IPS-NIHi7 (cell line): ENCODE measurements at regions not wholly inside any gene's neighbourhood (a gene's known extent, or its start where the extent isn't known, plus 50 kb on each side); places are given as distances from the start of the nearest gene placed in this dataset.

Source experiments
- DNase-seq: peaks from one replicate; pipeline ENCODE4 v3.0.0; 2012; ENCODE audit warnings: mixed read lengths; ENCODE audit errors: extremely low spot score

DNA sequence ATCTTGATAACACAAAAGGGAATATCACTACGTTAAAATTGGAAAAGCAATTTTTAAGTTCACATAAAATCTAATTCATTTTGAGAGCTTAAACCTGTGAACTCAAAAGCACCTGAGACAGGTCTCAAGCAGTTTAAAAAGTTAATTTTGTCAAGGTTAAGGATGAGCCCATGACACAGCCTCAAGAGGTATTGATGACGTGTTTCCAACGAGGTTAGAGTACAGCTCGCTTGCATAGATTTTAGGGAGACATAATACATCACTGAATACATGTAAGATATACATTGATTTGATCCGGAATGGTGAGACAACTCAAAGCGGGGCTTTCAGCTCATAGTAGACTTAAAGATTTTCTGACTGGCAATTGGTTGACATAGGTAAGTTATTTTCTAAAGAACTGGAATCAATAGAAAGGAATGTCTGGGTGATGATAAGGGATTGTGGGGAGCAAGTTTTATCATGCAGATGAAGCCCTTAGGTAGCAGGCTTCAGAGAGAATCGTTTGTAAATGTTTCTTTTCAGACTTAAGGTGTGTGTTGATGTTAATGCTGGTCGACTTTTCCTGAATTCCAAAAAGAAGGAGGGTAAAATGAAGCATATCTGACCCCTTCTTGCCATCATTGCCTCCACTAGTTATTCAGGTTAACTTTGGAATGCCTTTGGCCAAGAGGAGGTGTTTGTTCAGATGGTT, 2890.6 kb downstream of the PCDH9 start:
- no peak for DNase-seq

DNA sequence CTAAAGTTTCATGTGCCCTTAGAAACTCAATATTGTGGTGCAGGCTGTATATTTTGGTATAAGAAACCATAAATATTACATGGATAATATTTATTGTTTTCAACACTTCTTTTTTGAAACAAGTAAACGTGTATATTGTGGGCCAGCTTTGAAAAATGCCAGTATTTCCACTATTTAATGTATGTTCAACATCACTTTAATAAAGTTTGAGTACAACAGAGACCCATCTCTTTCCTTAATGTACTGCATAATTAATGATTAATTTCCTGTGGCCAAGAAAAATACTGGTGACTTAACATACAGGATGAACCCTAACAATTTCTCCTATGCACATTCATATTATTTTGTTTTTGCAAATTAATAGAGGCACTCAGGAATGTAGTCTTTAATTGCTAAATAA, 2891.5 kb downstream of the PCDH9 start:
- DNase-seq, result no peak

DNA sequence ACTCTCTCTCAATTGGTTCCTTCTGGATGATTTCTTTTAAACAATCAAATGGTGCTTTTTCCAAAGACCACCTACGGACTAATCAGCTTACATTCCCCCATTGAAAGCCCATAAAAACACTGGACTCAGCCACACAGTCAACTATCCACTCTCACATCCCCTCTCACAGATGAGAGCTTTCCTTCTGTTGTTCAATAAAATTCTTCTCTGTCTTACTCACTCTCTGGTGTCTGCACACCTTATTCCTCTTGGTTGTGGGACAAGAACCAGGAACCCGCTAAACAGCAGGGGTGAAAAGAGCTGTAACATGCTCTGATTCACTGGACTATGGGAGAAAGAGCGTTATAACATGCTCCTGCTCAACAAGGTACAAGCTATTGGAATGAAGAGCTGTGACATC, 2896.2 kb downstream of the PCDH9 start:
- DNase-seq, result no peak

DNA sequence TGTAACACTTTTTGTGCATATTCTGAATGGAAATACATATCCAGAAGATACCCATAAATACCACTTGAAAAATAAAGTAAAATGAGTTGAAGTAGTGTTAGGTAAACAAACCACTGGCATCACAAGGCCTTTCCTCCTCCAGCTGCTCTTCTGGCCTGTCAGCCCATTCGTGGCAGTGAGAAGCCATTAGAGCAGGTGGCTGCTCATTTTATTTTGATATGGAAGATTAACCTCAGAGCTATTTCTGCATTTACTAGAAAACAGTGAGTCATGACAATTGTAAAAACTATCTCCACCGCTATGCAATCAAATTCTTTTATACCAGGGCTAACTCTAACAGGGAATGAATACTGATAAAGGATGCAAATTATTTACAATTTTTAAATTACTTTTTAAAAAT, 2898.1 kb downstream of the PCDH9 start:
- no peak for DNase-seq

DNA sequence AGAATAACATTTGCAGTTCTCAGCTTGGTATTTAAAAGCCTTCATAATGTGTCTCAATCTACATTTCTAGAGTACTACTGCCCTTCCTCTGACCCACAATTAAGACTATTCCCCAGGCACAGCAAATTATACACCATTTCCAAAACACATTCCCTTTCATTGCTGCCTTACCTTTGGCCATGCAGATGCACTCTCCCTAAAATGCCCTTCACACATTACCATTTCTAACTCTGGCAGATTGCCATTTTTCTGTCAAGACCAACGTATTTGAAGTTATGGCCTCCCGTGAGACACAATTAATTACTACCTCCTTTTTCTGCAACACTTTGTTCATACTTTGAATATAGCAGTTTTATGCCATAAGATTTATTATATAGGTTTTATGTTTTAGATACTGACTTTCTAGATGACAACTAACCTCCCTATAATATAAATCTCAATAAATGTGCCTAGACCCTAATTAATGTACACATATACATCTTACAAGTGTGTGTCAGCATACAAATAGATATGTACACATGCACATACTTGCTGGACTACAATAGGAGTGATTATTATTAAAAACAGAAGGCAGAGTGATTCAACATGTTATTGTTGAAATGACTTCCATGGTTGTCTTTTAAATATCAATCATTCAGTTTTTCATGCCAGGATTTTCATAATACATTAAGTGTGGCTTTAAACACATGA, 2902.5 kb downstream of the PCDH9 start:
- no peak for DNase-seq

DNA sequence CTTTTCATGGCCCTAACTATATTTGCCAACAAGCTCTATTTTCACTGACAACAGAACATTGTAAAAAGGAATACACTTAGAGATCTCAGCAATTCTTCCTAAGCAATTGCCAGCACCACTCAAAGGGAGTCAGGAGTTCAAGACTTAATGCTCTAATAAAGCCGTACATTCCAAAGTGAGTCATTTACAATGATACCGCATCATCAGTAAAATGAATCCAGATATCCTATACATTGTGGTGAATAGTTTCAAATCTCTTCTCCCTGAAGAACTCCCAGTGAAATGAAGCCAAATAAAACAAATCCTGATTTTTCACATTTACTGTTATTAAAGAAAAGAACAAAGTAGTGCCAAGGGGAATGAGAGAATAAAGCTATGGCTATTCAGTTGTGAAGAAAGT, 2898.7 kb upstream of the PCDH20 start:
- no peak for DNase-seq

DNA sequence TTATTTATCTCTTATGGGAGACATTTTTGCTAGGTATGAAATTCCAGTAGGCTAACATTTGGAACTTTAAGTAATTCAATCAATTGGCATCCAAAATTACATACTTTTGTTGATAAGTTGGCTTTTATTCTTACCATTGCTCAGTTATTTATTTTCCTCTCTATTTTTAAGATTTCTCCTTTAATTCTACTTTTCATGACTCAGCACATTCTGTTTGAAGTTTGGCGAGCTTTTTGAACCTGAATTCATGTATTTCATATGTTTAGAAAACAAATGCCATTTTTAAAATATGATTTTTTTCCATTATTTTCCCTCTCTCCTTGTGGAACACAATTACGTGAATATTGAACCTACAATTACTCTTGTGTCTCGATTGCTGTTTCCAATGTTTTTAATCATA, 2896.3 kb upstream of the PCDH20 start:
- DNase-seq, result no peak

DNA sequence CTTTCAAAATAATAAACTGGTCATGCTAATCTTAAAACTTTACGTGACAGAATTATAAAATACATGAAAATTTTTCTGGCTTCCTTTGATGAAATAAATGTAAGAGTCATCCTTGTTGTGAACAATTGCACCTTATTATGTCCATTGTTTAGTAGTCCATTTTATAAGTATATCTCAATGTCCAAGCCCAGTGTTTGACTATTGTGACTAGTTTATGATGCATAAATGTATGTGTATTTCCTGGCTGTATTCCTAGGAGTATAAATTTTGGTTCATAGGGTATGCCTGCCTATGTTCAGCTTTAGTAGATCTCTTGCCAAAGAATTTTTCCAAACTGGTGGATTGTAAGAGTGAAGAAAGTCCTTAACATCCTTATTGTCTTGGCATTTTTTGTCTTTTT, 2895.5 kb upstream of the PCDH20 start:
- no peak for DNase-seq

DNA sequence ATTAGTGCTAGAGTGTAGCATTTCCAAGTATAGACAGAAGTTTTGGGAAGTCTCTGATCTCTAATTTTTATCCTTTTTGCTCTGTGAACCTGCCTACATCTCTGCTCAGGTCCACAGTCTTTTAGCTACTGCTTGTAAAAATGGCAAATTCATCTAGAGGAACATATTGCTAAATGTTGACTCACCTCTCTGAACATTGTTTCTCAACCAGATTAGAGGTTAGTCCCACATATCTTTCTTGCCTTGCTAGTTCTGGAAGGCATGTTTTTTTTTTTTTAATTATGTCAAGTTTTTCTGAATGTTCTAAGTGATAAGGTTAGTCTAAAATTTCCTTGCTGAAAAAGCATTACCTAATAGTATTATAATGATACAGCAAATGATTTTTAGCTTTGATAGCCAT, 2889.6 kb upstream of the PCDH20 start:
- DNase-seq, result no peak

DNA sequence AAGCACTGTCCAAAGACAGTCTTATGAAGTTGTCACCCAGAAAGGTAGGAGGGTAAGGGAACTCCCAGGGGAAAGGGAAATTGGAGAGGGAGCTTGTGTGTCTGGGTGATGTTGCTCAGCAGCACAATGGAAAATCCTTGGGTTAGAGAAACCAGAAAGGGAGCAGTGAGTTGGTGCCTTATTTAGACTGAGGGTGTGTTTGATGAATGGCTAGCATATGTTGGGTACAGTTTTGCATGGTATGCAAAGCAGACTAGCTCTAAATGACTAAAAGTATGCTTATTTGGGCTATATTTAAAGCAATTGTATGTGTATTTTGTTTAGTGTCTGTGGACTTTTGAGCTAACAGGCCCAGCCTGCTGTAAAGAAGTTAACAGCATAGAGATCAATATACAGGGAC, 2884.6 kb upstream of the PCDH20 start:
- no peak for DNase-seq

DNA sequence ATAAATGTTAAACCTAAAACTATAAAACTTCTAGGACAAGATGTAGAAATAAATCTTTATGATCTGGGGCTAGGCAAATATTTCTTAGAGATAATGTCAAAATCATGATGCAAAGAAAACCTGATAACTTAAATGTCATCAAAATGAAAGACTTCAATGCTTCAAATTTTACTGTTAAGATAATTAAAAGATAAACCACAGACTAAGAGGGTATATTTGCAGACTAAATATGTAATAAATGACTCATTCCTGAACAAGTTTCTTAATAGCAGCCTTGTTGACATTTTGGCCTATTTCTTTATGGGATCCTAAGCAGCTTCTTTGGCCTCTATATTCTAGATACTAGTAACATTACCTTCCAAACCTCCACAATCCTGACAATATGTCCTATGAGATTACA, 2878.3 kb upstream of the PCDH20 start:
- no peak for DNase-seq

DNA sequence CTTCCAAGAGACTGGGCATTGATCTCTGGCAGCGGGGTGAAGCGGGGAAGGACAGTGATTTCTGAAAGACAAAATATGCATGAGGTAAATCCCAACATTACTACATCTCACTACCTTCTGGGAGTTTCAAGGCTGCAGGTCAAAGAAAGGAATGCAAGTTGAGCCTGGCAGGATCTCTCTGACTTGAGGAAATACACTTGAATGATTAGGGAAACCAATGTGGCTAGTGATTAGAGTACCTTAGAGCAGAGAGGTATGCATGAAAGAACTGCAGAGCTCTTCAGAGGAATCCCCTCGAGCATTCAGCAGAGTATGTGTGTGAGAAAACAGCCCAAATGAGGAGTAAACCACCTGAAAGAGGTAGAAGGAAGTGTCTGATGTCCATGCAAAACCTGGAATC, 2874.1 kb upstream of the PCDH20 start:
- DNase-seq, result no peak

DNA sequence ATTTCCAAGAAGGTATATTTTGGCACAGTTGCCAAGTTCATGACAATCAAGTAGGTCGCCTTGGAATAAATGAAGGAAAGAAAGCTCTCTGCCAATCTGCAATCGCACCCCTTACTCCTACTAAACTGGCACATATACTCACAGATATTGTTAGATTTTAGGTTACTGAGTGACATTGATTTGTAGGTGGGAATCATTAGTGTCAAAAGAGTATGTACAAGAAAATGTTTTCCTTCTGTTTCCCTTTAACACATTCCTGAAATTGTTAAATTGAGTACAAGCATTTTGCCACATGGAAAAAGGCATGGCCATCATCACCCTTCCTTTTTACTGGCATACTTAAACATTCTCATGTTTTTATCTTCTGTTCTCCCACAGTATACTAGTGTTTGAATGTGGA, 2868.3 kb upstream of the PCDH20 start:
- no peak for DNase-seq

DNA sequence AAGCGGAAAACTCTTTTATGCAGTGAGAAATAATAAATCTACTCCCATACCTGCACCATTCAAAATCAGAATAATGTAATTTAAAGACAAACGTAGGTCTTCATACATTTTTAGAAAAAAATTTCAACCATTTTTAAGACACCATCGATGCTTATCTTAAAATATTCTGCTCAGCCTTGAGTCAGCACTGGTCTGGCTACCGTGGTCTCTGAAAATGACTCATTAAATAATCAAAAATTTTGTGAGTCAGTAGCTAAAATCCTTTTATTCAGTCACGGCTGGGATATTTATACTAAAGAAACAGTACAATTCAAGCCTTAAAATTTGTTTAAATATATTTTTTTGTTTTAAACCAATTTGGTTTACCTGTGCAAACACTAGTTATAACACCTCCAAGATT, 2862.8 kb upstream of the PCDH20 start:
- DNase-seq, result no peak

DNA sequence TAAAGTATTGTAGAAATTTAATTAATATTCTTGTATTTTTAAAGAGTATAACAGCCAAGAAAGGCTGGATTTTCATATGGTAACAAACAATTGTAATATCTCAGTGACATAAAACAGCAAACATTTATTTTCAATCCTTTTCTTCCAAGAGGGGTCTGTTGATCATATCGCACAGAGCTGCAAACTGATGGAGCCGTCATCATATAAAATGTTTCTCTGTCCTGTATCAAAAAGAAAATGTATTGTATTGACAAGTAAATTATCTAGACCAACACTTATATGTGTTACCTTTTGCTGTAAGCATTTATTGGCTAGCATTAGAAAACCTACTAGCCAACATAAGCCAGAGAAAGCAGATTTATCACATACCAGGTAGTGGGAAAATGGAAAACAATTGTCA, 2861.4 kb upstream of the PCDH20 start:
- no peak for DNase-seq

DNA sequence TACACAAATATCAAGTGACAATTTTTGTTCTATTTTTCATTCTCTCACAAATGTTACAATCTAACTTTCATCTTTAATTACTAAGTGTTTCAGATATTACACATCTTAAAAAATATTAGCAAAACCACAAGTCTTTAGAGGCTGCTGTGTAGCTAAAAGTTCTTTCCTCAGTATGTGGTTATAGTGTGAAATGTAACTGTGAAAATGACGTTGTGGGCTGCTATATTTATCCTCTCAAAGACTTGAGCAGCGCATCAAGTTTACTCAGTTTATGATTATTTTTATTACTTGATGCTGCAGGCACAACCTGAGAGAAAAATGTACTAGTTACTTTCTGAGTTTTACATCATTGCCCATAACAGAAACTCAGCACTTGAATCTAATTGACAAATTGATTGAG, 2860.6 kb upstream of the PCDH20 start:
- DNase-seq, result no peak

DNA sequence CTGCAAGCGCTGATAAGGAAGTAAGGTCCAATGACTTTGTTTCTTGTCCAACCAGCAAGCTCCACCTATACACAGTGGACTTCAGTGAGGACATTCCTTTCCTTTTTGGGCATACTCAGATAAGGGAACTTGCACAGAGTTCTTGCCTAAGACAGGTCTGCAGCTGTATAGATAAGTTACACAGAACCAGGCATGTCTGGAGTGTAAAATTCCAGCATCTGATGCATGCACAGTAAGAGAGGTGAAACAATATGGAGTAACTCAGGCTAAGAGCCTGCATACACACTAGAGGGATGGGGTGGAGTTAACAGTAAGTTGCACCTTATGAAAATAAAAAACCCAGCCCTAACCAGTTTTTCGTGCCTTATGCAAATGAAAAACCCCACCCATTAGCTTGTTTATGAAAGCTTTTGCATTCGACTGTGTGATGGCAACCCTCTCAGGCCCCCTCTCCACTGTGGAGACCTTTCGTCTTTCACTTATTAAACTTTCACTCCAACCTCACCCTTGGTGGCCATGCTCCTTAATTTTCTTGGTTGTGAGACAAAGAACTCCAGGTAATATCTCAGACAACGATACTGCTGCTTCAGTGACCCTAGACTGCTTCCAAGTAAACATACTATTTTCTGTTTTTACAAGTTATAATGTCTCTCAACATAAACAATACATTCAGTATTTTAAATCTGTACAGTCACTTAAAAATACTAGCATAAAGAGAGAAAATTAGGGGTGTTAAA, 2859.0 kb upstream of the PCDH20 start:
- DNase-seq, result no peak

DNA sequence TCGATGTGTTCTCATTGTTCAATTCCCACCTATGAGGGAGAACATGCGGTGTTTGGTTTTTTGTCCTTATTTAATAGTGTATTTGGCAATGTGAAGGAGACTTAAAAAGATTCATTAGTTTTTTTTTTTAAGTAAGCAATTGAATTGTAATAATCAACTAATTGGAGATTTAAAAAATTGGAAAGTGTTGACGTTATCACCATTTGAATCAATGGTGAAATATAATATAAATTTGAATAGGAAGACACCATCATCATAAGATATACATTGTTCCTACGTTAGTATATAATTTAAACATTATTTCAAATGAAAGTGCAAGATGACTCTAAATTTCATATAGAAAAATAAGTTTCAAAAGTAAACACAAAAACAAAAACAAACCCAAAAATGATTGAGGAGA, 2858.1 kb upstream of the PCDH20 start:
- no peak for DNase-seq

DNA sequence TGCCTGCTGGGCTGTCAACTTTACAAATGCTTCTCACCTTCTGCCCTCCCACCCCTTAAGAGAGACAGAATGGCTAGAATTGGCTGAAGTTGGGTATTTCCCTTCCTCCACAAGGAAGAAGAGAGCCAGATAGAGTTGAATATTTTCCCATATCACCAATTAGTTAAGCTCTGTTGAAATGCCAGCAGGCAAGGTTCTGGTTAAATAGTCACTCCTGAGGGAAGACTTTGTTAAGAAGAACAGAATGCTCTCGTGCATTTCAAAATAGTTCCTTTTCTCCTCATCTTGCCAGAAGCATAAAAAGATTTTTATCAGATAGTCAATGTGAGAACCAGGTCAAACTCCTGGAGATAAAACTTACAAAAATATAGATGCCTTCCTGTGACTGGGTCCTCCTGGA, 2857.0 kb upstream of the PCDH20 start:
- DNase-seq, result no peak

DNA sequence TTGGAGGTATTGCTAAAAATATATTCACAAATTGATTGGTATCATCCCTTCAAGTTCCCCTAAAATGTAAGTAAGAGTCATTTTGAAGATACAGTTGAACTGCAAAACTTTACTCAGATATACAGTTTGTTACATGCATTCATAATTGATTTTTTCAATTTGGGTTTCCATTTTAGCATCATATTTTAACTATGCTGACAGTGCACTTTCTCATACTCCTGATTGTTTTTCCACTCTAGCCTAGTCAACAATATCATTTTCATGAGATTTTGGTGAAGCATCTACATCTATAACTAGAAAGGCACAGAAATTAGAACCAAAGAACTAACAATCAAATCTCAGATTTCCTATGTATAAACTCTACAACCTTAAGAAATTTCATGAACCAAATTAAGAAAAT, 2850.4 kb upstream of the PCDH20 start:
- DNase-seq, result no peak

DNA sequence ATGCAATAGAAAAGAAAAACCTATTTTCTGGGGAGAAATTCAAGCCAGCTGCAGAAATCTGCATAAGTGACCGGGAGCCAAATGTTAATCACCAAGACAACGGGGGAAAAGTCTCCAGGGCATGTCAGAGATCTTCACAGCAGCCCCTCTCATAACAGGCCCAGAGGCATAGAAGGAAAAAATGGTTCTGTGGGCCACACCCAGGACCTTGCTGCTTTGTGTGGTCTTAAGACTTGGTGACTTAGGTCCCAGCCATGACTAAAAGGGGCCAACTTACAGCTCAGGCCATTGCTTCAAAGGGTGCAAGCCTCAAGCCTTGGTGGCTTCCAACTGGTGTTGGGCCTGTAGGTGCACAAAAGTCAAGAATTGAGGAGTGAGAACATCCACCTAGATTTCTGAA, 2847.6 kb upstream of the PCDH20 start:
- DNase-seq, result no peak

DNA sequence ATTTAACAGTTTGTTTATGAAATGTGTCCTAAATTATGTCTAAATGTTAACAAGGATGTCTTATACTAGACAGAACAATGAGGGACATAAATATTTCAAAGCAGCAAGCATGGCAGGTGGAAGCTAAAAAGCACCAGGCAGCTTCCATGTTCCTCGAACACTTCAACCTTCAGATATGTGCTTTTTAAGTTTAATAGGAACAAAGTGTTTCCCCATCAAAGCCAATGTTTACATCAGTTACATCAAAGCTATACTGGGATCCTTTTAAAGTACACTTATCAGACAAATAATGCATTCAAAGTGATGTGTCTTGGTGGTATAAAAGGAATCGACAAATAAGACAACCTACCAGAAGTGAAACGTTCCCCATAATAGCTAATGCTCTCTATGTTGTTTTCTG, 2841.1 kb upstream of the PCDH20 start:
- no peak for DNase-seq

DNA sequence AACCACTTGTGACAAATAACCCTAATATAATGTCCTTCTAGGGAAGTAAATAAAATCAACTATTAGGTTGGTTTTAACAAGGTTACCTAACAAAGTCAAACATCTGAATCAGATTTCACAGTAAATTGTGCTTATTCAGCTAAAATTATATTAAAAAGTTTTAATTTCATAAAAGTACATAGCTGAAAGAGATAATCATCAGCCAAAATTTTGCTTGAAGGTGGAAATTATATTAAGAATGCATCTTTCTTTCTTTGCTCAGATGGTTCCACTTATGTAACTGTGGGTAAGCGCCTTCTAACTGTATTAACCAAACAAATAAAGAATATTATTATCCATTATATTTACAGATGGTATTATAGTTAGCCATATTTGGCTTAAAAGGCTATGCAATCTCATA, 2840.3 kb upstream of the PCDH20 start:
- no peak for DNase-seq
